ENCODE measurements at regions not wholly inside any gene's neighbourhood (a gene's known extent, or its start where the extent isn't known, plus 50 kb on each side); places are given as distances from the start of the nearest gene placed in this dataset.

- DNase-seq (ENCODE audit: low read depth, low spot score) (no peak), ATAC-seq (no peak)
- Histone ChIP-seq H3K36me3 (ENCODE audit: control insufficient read depth, insufficient read depth, low read length) (no peaks in the 10 kb centered on the region), H3K4me3 (ENCODE audit: low read depth in 2 of 2, low read length in 2 of 2) (no peak overlapping the region), H3K9me3 (ENCODE audit: control insufficient read depth, insufficient read depth, low read depth, low read length) (no peaks in the 10 kb centered on the region), H3K27me3 (ENCODE audit: control insufficient read depth, insufficient read depth, low read length) (no peaks in the 10 kb centered on the region), H3K4me1 (ENCODE audit: control insufficient read depth, insufficient read depth, low read length) (no peaks in the 10 kb centered on the region), H3K27ac (ENCODE audit: low read length) (no peak overlapping the region)
- BruUV-seq (replicated peaks) = no TSS peak
- ChIA-PET POLR2A (no interaction called here), CTCF (no interaction called here)
- intact Hi-C loops (cut with micrococcal nuclease; ENCODE audit: unreplicated experiment) (no loop called here), in situ Hi-C loops (cut with HindIII; ENCODE audit: low pct_unique_long_range_greater_than_20kb, low sequenced_read_pairs) (no loop called here)
- no peak for TF ChIP-seq REST (IDR thresholded peaks at IDR 0.05; ENCODE audit: insufficient read depth in 1 of 2, low read depth in 2 of 2, low read length in 1 of 2)
- TF ChIP-seq, protein P1, sequence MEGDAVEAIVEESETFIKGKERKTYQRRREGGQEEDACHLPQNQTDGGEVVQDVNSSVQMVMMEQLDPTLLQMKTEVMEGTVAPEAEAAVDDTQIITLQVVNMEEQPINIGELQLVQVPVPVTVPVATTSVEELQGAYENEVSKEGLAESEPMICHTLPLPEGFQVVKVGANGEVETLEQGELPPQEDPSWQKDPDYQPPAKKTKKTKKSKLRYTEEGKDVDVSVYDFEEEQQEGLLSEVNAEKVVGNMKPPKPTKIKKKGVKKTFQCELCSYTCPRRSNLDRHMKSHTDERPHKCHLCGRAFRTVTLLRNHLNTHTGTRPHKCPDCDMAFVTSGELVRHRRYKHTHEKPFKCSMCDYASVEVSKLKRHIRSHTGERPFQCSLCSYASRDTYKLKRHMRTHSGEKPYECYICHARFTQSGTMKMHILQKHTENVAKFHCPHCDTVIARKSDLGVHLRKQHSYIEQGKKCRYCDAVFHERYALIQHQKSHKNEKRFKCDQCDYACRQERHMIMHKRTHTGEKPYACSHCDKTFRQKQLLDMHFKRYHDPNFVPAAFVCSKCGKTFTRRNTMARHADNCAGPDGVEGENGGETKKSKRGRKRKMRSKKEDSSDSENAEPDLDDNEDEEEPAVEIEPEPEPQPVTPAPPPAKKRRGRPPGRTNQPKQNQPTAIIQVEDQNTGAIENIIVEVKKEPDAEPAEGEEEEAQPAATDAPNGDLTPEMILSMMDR (IDR thresholded peaks at IDR 0.05) = no peak
- no peak for TF ChIP-seq TCF7L2 (IDR thresholded peaks at IDR 0.05; ENCODE audit: low read depth, low read length)
- TF ChIP-seq SIN3A (IDR thresholded peaks at IDR 0.05; ENCODE audit: borderline replicate concordance, insufficient read depth, low read depth, low read length) = no peak
- no peak for TF ChIP-seq POLR2AphosphoS5 (IDR thresholded peaks at IDR 0.05; ENCODE audit: low read depth, low read length)
Observed at GRCh38 chr4:111883557-111883999, 261.7 kb upstream of the FAM241A start.

- no peaks in the 10 kb centered on the region for H3K27me3 ChIP-seq (ENCODE audit: control insufficient read depth, insufficient read depth, low read length)
- DNase-seq (ENCODE audit: low read depth, low spot score) = no peak
- no peak for TF ChIP-seq REST (IDR thresholded peaks at IDR 0.05; ENCODE audit: insufficient read depth in 1 of 2, low read depth in 2 of 2, low read length in 1 of 2)
- TF ChIP-seq, protein P1 (IDR thresholded peaks at IDR 0.05) = no peak
- ChIA-PET POLR2A (no interaction called here), CTCF (no interaction called here)
- no peak overlapping the region for H3K4me3 ChIP-seq (ENCODE audit: low read depth in 2 of 2, low read length in 2 of 2)
- no peaks in the 10 kb centered on the region for H3K9me3 ChIP-seq (ENCODE audit: control insufficient read depth, insufficient read depth, low read depth, low read length)
- no TSS peak for BruUV-seq (replicated peaks)
- intact Hi-C loops (cut with micrococcal nuclease; ENCODE audit: unreplicated experiment) (loop anchor here (10.0 kb wide), 1 partner anchor 556 kb away; no protein-coding TSS in a partner anchor), in situ Hi-C loops (cut with HindIII; ENCODE audit: low pct_unique_long_range_greater_than_20kb, low sequenced_read_pairs) (no loop called here)
- ATAC-seq = no peak
- no peaks in the 10 kb centered on the region for H3K36me3 ChIP-seq (ENCODE audit: control insufficient read depth, insufficient read depth, low read length)
- H3K27ac ChIP-seq (ENCODE audit: low read length) = no peak overlapping the region
- no peaks in the 10 kb centered on the region for H3K4me1 ChIP-seq (ENCODE audit: control insufficient read depth, insufficient read depth, low read length)
Observed at GRCh38 chr4:111890412-111890811, 254.8 kb upstream of the FAM241A start.
